NCI-H748 treated with DMSO at 0.1 percent for 48 hours (cell line): ENCODE measurements at regions not wholly inside any gene's neighbourhood (a gene's known extent, or its start where the extent isn't known, plus 50 kb on each side); places are given as distances from the start of the nearest gene placed in this dataset.
A peak's percentile ranks its signal among the peaks of the same experiment; 100 is the strongest.

Experiments used
- DNase-seq: peaks from one replicate; lab custom pipeline; 2025; lab: John Stamatoyannopoulos, UW

DNA sequence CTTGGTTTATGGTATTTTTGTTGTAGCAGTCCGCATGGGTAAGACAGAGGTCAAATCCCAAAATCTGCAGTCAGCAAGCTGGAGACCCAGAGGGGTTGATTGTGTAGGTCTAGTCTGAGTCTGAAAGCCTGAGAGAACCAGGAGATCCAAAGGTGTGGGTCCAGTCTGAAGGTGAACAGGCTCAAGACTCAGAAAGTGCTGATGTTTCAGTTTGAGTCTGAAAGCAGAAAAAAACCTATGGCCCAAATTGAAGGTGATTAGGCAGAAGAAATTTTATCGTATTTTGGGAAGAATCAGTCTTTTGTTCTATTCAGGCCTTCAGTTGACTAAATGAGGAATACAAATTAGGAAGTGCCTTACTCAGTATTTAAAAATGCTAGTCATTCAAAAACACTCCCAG lies 807.8 kb upstream of the FOXG1 start:
- DNase-seq: no peak

DNA sequence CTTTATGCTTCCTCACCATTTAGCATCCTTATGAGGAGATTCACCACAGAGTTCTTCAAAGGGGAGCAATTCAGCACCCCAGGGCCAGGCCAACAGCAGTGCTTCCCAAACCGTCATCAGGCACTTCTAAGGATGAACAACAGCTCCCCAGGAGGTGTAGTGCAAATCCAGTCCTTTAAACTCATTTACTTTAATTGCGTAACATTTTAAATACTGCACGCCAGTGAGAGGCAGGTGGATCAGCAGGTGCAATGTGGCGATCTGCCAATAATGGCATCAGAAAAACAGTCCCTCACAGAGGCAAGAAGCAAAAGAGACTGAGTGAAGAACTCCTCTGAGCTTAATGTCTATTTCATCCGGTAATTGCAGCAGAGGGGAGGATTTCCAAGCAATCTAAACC lies 770.9 kb upstream of the FOXG1 start:
- peak; percentile 96 for DNase-seq

DNA sequence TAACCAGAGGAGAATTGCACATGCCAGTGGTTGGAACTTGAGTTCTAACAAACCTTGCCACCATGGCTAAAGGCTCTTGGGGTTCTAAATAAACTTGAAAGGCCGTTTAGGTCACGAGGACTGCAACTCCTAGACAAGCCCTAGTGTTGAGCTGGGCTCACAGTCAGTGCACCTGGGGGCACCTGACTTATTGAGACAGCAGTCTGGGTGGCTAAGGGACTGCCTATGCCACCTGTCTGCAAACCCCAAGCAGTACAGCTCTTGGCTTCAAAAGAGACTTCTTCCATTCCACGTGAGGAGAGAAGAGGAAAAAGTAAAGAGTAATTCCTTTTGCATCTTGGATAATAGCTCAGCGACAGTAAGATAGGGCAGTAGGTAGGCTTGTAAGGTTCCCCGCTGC lies 765.6 kb upstream of the FOXG1 start:
- no peak for DNase-seq

DNA sequence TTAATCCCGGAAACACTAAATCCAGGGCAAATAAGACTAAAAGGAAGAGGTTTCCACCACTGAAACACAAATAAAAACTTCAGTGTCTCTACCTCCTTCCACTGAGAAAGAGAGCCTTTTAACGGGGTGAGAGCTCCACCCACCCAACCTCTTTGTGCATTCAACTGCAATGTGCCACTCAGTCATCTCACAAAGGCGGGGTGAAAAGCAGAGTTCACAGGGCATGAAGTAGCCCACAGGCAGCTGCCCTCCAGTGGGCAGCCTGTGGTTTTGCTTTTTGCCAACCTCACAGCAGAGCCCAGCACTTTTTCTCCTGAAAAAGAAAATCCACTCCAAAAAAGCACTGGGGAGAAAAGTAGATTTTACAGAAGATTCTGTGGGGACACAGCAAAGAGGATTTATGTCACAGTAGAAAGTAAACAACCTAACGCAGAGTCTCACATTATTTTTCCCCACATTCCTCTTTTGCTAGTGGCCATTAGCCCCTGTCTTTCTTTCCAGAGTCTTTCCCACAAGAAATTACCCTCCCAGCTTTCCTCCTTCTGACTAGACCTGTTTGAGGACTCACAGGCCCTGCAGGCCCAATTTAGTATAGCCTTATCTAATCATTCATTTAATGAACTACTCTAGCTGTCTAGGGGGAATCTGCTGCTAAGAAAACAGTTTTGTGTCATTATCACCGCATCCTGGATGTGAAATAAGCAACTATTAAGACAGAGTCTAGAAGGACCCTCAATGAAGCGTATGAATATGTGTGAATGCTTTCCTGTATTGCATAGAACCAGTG lies 753.8 kb upstream of the FOXG1 start:
- no peak for DNase-seq

DNA sequence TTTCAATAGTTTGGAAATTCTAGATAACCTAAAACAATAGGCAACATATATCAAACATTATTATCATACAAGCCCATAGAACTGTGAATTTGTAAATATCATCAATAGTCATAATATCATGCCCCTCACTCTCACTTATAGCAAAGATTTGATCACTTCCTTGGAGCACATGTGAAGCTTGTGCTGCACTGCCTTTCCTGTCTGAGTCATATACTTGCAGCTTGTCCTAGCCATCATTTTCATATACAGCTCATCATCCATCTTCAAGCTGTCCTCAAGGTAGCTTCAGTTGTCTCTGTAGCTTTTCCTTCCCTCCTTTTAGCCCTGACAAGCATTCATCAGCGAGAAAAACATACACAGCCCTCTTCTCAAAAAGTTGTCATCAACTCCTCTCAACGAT lies 746.5 kb upstream of the FOXG1 start:
- DNase-seq: no peak

DNA sequence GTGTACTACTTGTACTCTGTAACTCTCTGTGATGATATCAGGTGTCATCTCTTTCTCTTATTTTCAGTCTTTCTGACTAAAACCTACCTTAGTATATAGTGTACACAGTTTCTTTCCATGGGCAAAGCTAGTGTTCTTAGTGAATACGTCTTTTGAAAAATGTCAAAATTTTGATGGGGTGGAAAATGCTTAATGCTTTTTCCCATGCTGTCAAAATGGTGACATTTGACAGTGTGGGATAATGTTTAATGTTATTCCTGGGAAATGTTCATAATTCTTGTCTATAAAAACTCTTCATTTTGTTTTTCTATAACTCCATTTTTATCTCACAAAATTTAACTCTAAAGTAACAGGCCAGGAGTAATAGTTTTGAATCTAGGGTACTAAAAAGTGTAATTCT lies 742.7 kb upstream of the FOXG1 start:
- no peak for DNase-seq

DNA sequence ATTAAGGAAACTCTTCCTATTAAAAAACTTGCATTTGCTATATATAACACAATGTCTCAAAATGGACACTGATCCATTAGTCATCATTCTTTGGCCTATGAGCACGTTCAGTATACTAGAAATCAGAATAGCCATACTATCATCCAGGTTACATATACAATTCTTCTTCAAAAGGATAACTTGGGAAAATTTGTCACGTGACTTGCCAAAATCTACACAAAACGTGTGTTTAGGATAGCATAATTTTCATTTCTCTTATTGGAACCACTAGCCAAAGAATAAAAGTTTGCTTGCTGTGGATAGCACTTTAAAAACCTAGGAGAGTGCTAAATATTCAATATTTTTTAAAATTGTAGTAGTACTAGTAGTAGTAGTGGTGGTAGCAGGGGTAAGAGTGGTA lies 714.3 kb upstream of the FOXG1 start:
- no peak for DNase-seq

DNA sequence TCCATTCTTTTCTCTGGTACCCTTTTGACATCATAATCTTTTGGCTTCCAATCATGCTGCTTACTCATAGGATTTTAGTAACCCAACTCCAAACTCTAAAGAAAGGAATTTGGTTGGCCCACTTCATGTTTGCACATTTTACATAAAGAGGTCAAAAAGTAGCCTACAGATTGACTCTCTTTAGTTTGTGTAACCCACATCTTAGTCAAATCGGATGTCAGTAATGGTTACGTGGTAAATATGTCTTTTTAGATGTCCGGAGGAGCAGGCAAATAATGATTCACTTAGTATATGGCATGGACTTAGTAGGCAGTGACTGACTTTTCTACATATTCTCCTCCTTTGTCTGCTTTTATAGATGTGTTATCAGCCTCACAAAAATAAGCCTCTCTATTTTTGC lies 711.6 kb upstream of the FOXG1 start:
- no peak for DNase-seq

DNA sequence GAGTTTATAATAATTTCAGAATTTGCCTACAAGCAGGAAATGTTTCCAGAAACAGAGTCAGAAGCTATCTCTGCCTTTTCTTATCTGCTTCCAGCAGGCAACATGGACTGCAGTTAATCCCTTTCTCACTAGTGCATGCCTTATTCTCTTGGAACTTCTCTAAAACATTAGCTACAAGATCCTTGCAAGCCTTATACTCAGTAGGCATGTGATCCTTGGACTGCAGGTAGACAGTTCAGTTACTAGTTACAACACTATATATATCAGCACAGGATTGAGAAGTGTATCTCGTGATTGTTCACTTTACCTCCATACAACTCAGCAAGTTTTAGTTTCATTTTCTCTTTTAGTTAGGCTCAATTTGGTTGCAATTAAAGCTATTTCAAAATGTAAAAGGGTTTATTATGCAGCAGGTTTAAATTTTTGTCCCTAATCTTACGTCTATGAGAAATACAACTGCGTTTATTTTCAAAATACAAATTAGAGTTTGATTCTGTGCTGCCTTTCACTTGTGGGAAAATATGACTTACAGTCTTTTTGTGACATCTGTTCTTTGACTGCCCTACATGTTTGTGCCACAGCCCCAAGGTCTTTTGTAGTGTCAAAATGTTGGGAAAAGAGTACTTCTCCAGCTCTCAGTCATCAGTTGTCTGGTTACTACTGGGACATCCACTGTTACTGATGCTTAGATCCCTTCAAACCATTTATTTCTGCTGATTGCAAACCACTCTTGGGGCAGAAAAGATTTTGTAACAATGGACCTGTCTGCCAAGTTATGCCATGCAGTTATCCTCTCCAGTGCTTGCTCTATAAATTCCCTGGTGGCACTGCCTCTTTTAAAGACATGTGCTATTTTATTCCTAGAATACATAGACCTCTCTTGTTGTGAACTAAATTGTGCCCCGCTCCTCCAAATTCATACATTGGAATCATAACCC lies 709.0 kb upstream of the FOXG1 start:
- peak; percentile 5 for DNase-seq

DNA sequence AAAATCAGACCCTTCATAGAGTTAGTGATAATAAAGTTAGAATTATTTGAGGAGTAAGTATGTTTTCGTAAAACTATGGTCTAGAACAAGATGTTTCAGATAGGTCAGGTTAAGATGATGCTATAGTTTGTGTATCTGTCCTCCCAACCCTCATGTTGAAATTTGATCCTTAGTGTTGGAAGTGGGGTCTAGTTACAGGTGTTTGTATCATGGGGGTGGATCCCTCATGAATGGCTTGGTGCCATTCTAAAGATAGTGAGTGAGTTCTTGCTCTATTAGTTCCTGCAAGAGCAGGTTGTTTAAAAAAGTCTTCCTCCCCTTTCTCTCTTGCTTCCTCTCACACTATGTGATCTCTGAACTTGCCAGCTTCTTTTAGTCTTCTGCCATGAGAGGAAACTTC lies 707.3 kb upstream of the FOXG1 start:
- peak; percentile 41 for DNase-seq

DNA sequence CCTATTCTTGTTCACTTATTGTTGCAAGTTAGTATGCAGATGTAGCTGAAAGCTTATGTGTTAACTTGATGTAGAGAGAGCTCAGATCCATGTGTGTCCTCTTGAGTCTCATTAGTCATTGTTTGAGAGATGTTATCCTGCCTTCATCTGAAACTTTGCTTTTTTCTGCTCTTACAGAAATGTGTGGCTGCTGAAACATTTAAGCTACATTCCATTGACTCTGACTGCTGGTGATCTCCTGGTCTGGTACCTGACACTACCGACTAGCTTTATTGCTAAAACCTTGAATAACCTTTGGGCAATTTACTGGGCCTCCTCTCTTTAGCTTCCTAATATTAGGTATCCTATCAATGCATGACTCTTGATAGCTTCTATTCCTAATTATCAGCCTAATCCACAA lies 705.6 kb upstream of the FOXG1 start:
- no peak for DNase-seq

DNA sequence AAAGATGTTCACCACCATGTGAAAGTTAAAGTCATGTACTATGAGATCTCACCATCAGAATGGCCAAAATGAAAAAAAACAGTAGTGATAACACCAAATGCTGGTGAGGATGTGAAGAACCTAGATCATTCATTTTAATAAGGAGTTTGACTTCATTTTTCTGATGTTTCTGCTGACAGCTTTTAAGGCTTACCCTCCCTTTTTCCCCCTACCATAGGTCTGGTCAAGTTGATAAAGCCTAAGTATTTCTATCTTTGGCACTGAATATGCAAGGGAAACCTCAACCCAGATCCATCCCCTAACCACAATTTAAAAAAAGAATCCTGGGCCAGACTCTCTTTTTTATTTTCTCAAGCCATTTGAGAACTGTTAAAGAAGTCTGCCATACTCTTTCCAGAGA lies 689.6 kb upstream of the FOXG1 start:
- no peak for DNase-seq

DNA sequence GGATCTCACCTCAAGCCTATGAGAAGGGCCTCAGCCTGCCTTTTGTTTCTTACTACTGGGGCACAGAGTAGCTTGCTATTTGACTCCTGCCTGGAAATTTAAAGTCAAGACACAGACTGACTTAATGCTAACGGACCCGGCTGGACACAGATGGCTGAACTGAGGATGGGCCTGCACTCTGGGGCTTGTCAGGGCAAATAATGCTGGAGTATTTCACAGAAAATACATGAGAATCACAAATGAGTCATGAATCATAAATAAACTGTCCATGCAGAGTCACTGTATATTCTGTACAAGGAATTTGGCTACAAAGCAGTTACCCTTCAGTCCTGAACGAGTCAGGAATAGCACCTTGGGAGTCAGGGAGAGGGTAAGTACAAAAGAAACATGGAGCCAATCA lies 683.2 kb upstream of the FOXG1 start:
- DNase-seq: no peak

DNA sequence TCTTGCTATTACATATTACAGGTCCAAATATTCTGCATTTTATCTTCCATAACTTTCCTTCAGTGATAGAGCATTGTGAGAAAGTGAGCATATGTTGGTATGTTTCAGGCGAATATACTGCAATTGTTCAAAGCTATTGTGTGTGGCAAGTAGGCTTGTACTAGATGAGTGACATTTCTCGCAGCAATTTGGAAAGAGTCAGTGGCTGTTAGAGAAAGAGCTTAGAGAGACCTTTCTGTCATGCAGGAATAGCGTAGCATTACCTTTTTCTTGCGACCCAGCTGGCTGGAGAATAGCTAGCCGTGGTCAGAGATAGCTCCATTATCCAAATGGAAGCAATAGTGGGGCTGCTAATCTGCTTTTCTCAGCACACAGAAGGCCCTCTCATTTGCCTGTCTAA lies 678.5 kb upstream of the FOXG1 start:
- no peak for DNase-seq

DNA sequence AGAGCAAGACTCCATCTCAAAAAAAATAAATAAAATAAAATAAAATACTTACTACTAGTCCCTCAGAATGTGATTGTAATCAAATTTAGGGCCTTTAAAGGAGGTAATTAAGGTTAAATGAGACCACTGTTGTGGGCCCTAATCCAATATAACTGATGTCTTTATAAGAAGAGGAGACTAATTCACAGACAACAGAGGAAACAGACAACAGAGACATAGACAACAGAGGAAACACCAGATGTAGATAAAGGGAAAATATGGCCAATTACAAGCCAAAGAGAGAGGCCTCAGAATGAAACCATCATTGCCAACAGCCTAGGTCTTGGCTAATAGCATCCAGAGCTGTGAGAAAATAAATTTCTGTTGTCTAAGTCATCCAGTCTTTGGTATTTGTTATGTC lies 669.0 kb upstream of the FOXG1 start:
- DNase-seq: no peak

DNA sequence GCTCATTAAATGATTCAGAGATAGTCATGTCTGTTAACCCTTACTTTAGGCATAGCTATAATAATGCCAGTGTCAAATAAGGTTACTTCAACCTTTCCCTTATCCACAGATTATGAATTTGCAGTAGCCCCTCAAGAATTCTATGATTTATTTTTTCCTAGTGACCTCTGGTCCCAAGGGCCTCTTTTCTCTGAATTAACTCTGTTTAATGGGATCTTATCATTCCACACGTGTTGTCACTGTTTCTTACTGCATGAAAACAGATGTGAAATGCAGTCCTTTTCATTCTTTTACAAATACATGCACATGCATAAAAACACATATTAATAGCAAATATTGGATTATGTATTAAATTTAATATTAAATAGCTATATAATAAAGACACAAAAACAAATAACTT lies 667.7 kb upstream of the FOXG1 start:
- no peak for DNase-seq

DNA sequence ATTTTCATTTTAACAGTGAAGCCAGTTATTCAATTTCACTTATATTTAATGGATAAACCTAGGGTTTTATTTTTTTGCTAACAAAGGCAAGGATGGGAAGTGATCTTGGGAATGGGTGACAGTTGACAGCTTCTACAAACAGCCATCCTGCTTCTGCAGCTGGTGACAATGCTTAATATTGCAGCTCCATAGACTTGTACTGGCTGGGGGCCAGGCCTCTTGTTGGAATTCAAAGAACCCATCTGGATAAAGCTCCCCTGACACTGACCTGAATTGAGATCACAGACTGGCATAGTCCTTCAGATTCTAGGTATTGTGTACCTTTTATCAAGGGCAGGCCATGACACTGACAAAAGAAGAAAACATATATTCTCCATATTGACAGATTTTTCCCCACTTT lies 664.6 kb upstream of the FOXG1 start:
- DNase-seq: peak; percentile 60

DNA sequence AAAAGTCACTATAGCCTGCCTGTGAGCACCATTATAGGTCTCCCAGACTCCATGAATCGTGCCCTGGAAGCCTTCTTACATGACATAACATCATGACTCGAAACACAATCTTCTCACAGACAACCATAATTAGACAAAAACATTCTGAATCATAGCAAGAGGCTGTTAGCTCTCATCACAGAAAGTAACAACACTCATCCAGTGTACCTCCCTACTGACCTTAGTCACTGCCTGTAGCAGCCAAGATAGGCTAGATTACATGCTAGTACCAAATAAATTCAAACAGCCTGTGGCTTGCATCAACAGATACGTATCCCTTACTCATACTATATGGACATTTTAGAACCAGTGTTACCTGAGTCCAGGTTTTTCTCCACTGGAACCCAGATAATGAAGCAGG lies 663.8 kb upstream of the FOXG1 start:
- no peak for DNase-seq

DNA sequence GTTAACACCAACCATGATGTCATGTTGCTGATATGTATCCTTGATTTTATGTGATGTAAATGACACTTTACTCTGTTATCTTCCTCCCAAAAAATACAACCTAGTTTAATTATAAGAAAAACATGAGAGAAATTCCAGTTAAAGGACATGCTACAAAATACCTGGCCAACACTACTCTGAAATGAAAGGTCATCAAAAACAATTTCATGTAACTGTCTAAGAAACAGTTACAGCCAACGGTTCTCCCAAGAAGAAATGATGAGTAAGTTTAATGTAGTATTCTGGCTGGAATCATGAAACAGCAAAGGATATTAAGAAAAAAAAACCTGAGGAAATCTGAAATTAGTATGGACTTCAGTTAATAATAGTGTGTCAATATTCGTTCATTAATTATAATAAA lies 653.3 kb upstream of the FOXG1 start:
- no peak for DNase-seq

DNA sequence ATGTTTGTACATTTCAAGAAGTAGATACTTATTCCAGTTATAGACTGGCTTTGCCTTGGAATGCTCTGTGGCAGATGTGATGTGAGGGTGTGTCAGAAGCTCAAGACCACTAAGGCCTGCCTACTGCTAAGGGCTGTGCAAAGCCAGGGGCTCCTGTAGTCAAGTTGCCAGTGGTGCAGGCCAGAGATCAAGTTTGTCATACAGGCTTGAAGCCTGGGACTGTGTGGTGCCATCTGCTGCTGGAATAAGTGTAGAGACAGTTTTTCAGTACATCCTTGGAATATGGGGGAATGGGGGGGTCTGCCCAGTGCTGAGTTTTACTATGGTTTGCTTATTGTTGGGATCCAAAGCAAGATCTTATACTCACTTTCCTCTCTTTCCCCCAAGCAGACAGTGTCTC lies 649.9 kb upstream of the FOXG1 start:
- DNase-seq: no peak

DNA sequence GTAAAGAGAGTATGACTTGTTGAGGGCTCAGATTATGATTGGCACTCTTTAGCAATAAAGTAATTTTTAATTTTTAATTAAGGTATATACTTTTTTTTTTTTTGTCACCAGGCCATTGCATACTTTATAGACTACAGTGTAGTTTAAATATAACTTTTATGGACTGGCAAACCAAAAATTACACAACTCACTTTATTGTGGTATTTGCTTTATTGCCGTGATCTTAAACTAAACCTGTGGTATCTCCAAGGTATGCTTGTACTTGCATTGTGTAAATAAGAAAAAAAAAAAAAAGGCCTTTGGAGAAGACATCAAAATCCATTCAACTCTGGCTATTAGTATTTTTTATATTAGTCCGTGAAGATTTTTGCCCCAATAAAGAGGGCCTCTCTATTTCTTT lies 646.7 kb upstream of the FOXG1 start:
- DNase-seq: no peak

DNA sequence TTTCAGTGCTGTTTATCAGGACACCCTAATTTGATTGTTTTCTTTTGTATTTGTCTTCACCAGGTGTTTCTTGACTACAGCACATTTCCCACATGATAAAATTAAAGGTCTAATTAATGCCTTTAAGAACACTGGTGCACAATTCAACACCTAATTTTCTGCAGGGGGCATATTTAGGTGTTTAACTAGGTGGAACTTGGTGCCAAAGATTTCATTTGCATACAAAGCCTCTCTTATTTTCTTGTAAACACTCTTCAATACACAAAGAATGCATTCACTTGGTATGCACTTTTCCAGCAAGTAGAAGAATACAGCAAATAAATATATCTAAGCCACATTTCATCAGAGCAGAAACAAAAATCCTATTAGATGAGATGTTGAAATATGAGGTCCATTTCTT lies 646.2 kb upstream of the FOXG1 start:
- DNase-seq: no peak

DNA sequence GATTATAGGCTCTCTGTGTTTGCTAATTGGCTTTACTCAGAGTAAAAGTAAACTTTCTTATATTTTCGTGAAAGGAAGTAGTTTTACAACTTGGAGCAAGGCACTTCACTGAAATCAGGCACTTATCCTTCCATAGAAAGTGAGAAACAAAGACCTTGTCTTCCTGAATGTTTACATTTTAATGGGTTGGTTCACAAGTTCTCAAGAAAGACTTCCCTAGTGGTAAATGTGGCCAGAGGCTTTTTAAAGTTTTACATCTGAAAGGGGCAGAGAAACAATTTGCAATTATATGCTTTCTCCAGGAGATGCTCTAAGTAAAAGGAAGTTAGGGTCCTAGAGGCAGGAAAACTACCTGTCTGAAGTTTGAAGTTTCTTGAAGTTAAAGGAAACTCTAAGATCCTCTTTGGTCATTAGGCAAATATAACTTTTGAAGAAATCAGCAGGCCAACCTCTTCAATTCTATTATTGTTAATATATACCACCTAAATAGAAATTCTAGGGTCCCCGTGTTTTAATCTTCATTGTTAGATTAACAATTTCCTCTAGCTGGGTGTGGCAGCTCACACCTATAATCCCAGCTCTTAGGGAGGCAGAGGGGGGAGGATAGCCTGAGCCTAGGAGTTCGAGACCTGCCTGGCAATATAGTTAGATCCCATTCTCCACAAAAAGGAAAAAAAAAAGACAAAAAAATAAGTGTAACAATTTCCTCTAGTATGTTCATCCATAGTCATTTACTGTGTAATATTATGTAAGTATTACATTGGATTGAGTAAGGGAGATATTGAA lies 644.9 kb upstream of the FOXG1 start:
- no peak for DNase-seq
